ENCODE measurements at regions not wholly inside any gene's neighbourhood (a gene's known extent, or its start where the extent isn't known, plus 50 kb on each side); places are given as distances from the start of the nearest gene placed in this dataset.

- no peak overlapping the region for H3K4me3 ChIP-seq (ENCODE audit: low read length)
- TF ChIP-seq CTCF (conservative IDR thresholded peaks at IDR 0.05; ENCODE audit: low read depth, low read length), result no peak
- no peak for DNase-seq (ENCODE audit: low read depth)
Observed at GRCh38 chr4:176478076-176478475, 158.3 kb downstream of the SPCS3 start.

- H3K4me3 ChIP-seq (ENCODE audit: low read length), result no peak overlapping the region
- TF ChIP-seq CTCF (conservative IDR thresholded peaks at IDR 0.05; ENCODE audit: low read depth, low read length), result no peak
Observed at GRCh38 chr4:176479767-176480166, 160.0 kb downstream of the SPCS3 start.

GRCh38 chr4:176482972-176483371, 163.2 kb downstream of the SPCS3 start:
- TF ChIP-seq CTCF (conservative IDR thresholded peaks at IDR 0.05; ENCODE audit: low read depth, low read length), result no peak
- H3K4me3 ChIP-seq (ENCODE audit: low read length), result no peak overlapping the region
- DNase-seq (ENCODE audit: low read depth), result no peak

More at GRCh38 chr4:176479767-176480166, 160.0 kb downstream of the SPCS3 start:
- DNase-seq (ENCODE audit: low read depth), result no peak

GRCh38 chr4:176484301-176484984, 164.7 kb downstream of the SPCS3 start:
- no peak for DNase-seq (ENCODE audit: low read depth)
- H3K4me3 ChIP-seq (ENCODE audit: low read length), result no peak overlapping the region
- TF ChIP-seq CTCF (conservative IDR thresholded peaks at IDR 0.05; ENCODE audit: low read depth, low read length), result no peak

GRCh38 chr4:176489001-176489400, 169.2 kb downstream of the SPCS3 start:
- no peak for DNase-seq (ENCODE audit: low read depth)
- no peak for TF ChIP-seq CTCF (conservative IDR thresholded peaks at IDR 0.05; ENCODE audit: low read depth, low read length)
- H3K4me3 ChIP-seq (ENCODE audit: low read length), result no peak overlapping the region

GRCh38 chr4:176492646-176493302, 173.0 kb downstream of the SPCS3 start:
- no peak for DNase-seq (ENCODE audit: low read depth)
- no peak for TF ChIP-seq CTCF (conservative IDR thresholded peaks at IDR 0.05; ENCODE audit: low read depth, low read length)
- no peak overlapping the region for H3K4me3 ChIP-seq (ENCODE audit: low read length)

Data from retinal pigment epithelial cell (primary cell).